CD4-positive, alpha-beta T cell treated with Interleukin-6 at 100 ng/mL for 8 hours (primary cell): ENCODE measurements at regions not wholly inside any gene's neighbourhood (a gene's known extent, or its start where the extent isn't known, plus 50 kb on each side); places are given as distances from the start of the nearest gene placed in this dataset.

Experiments
- DNase-seq: peaks from one replicate; pipeline ENCODE4 v3.0.0-alpha.2; 2020; ENCODE audit warnings: mixed read lengths, low spot score

GRCh38 chr2:146873646-146874259 lies 971.1 kb upstream of the ACVR2A start:
- DNase-seq, result no peak

GRCh38 chr2:146873056-146873455 lies 971.8 kb upstream of the ACVR2A start:
- DNase-seq, result no peak

DNA sequence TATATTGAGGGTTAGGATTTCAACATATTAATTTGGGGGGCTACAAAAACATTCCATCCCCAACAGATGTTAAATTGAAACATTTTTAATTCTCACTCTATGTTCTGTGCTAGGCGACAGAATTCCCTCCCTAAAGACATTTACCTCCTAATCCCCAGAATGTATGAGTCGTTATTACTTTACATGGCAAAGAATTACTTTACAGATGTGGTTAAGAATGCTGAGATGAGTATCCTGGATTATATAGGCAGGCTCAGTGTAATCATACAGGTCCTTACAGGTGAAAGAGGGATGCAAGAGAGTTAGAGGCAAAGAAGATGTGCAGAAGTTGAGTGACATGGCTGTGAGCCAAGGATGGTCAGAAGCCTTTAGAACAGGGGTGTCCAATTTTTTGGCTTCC lies 974.1 kb upstream of the ACVR2A start:
- DNase-seq, result no peak

GRCh38 chr2:146869328-146869727 lies 975.5 kb upstream of the ACVR2A start:
- no peak for DNase-seq

DNA sequence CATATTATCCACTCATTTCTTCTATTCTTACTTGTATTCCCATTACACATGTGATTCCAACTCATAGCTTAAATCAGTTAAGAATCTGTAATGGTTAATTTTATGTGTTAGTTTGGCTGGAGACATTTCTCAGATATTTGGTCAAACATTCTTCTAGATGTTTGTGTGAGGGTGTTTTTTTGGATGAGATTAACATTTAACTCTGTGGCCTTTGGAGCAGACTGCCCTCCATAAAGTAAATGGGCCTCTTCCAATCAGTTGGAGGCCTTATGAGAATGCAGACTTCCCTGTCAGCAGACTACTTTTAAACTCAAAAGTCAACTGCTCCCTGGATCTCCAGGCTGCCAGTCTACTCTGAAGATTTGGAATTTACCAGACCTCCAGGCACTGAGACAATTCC lies 976.8 kb upstream of the ACVR2A start:
- no peak for DNase-seq

DNA sequence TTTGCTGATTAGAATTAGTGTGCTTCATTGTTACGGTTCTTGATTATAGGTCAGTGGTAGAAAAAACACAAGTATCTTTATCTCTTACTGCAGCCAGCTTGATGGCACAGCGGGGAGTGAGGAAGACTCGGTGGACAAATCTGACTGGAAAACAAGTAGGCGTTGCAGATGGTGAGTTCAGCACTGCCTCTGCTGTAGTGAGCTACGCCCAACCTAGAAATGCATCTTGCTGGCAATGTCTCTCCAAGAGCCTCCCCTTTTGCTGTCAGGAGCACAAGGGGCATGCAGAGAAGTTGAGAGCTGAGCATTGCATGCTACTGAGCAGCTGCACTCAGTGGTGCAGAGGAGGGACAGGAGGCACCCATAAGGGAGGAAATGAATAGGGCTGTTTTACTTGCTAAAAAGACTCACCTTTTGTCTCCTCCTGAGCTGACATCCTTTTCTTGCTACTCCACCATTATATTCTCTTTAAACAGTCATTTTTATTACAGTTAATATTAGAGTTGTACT lies 977.3 kb upstream of the ACVR2A start:
- DNase-seq, result no peak

DNA sequence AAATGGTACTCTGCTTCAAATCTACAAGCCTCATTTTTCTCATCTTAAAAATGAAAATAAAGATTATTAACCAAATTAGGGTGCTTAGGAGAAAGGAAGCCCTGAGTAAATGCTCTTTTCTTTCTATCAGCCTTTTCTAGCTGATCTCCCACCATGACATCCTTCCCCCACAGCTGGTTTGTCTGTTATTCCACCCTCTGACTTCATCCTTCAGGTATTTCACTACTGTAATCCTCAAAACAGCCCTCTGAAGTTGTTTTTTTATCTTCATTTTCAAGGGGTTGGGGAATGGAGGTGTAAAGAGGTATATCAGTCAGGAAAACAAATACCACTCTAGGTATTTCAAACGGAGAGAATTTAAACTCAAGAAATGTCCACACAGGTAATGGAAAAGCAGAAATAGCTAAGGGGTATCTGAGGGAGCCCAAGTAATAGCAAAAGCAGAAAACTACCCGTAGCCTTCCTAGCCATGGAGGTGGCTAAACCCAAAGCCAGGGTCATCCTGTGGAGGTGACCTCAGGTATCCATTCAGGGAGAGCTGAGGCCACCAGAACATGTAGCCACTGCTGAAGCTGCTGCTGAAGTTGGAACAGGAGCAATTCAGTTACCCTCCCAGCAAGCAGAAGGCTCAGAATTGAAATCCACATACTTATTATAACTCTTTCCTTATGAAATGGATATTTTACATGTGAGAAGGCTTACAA lies 990.9 kb upstream of the ACVR2A start:
- no peak for DNase-seq

GRCh38 chr2:146852661-146853060 lies 992.2 kb upstream of the ACVR2A start:
- no peak for DNase-seq

DNA sequence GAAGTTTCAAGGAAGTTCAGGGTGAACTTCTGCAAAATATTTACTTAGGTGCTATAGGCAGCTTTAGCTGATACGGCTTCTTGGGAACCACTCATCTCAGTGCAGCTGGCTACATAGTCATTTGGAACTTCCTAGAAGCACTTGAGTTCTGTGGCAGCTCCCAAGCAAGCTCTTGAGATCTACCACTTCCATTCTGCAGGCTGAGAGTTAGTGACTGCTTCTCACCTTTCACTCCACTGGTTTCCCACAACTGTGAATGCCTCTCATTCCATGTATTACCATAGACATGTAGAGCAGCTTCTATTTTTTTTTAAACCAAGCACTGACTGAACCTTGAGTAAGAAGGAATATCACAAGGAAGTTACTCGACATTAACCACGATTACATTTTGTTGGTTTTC lies 994.1 kb upstream of the ACVR2A start:
- DNase-seq, result no peak

DNA sequence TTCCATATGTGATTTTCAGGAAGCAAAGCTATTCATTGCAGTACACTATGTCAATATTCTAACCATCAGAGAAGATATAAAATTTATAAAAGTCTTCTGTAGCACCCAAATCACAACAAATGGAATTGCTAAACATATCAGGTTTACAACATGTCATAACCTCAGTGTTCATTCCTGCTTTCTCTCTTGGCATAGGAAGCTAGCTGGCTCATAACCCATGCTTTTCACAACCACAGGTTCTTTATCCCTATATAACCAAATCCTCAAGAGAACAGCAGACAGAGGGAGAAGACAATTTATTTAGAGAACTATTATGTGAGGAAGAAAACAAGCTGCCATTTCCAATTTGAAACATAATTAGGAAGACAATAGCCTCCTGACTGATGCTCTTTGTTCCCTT lies 997.0 kb upstream of the ACVR2A start:
- no peak for DNase-seq

GRCh38 chr2:146844226-146844990 lies 1000.4 kb upstream of the ACVR2A start:
- DNase-seq, result no peak

GRCh38 chr2:146837857-146838256 lies 1007.0 kb upstream of the ACVR2A start:
- DNase-seq, result no peak

- no peak for DNase-seq
Measured at GRCh38 chr2:146826388-146826787, 1018.4 kb upstream of the ACVR2A start.

DNA sequence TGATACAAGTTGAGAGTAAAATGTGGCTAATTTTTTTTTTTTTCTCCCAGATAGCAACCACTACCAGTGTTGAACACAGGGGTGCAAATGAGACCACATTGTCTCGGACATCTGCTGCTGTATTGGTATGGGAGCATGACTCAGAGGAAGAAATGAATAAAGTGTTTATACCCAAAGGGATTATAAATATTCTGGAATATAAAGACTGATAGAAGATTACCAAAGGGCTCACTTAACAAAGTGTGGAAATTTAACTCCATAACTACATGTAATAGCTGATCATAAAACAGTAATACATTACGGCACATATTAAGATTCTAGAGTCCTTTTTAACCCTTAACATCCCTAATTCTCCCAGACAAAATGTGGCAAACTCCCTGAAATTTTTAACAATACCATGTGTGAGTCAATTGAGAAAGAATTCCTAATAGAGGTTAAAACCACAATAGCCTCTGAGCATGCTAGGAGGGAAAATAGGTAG lies 1023.0 kb upstream of the ACVR2A start:
- no peak for DNase-seq

DNA sequence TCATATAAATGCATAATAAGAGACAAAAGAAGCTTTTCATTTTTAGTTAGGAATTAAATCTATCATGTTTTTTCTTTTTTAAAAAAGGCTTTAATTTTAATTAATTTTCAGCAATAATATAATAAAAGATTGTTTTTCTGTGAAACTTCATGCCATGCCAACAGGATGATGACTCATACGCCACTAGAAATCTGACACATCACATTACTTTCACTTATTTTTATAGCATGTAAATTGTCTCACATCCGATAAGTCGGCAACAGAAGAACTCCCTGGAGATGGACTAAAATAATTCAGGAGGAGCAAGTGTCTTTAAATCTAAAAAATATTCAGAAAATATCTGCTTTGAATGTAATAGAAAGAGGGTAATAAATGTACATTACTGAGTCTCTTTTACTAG lies 1024.2 kb upstream of the ACVR2A start:
- no peak for DNase-seq

DNA sequence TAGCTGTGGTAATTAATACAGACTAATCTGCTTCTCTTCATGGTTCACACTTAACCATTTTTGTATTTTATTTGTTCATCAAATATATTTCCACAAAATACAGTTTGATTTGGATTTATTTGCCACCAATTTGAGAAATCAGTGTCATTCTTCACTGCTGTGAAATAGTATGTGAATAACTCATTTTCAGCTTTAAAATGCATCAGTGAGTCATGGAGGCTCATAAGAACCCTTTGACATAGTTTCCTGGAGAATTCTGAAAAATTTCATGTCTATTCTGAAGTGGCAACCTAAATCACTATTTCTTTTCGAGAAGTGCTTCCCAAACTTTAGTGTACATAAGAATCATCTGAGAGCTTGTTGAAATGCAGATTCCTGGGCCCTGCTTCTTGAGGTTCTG lies 1026.7 kb upstream of the ACVR2A start:
- no peak for DNase-seq

DNA sequence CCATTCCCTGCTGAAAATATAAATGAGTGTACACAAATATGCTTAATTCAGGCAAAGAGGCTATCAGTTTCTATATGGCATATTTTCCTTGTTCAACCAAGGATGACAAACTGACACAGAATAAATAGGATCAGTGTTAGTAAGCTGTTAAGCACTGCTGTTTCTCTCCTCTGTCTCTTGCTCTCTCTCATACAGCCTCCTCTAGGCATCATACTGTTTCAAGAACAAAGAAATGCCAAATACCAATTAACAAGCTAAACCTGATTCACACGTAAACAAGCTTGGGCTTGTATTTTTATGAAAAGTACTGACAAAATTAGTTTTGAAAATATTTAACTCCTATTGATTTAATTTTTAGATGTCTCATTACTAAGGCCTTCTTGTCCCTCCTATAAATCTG lies 1027.2 kb upstream of the ACVR2A start:
- DNase-seq, result no peak

- DNase-seq, result no peak
Measured at GRCh38 chr2:146814971-146815370, 1029.9 kb upstream of the ACVR2A start.

- DNase-seq, result no peak
Measured at GRCh38 chr2:146807568-146808168, 1037.2 kb upstream of the ACVR2A start.

GRCh38 chr2:146806364-146807005 lies 1038.3 kb upstream of the ACVR2A start:
- no peak for DNase-seq

DNA sequence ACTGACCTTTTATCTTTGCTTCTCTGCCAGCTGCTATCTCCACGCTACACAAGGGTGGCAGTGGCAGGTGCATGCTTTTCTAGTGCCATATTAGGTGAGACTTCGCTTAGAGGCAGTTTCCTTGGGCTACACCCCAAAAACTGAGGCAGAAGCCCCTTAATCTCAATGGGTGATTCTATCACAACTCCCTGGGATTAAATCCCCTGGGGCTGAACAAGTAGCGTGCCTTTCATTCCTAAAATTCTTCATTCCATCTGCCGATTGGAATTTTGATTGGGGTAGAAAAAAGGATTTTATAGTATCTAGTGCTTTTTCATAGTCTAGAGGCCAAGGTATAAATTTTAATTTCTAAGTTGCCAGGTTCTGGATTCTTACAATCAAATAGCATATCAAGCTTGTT lies 1040.5 kb upstream of the ACVR2A start:
- DNase-seq, result no peak

DNA sequence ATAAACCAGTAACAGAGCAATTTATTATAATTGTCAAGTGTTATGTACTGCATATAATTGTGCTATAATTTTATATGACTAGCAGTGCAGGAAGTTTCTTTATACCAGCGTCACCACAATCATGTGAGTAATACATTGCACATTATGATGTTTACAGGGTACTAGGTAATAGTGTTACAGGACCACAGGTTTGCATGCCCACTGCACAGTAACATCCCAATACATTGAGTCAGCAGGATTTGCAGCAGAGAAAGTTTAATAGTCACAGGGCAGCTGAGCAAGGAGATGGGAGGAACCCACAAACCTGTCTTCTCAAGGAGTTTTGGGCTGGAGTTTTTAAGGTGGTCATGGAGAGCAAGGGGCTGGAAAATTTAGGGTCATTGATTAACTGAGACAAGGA lies 1042.9 kb upstream of the ACVR2A start:
- no peak for DNase-seq
